Liver (tissue), 8 donors: ENCODE measurements at regions not wholly inside any gene's neighbourhood (a gene's known extent, or its start where the extent isn't known, plus 50 kb on each side); places are given as distances from the start of the nearest gene placed in this dataset.

Experiments
- DNase-seq: peaks from one replicate; pipeline ENCODE4 v3.0.0-alpha.2; 2017; ENCODE audit warnings: low spot score
- H3K27ac ChIP-seq, 2 donors: one replicate each; pipeline ENCODE4 v1.7.0; 2013; ENCODE audit warnings: inconsistent platforms in 2 of 2, low read length in 2 of 2, control low read depth in 1 of 2, low read depth in 1 of 2, mild to moderate bottlenecking in 1 of 2
- H3K27me3 ChIP-seq, 4 donors: one replicate each; pipeline versions ENCODE4 v1.6.1 to v1.7.0; 2013; ENCODE audit warnings: low read length in 3 of 4, inconsistent platforms in 1 of 4, mild to moderate bottlenecking in 1 of 4, moderate library complexity in 1 of 4; ENCODE audit not compliant: control insufficient read depth in 4 of 4, insufficient read depth in 4 of 4
- H3K36me3 ChIP-seq, 4 donors: one replicate each; pipeline versions ENCODE4 v1.6.1 to v1.7.0; 2013; ENCODE audit warnings: low read length in 3 of 4, mild to moderate bottlenecking in 3 of 4, low read depth in 1 of 4, moderate library complexity in 1 of 4; ENCODE audit not compliant: control insufficient read depth in 4 of 4, insufficient read depth in 3 of 4
- H3K4me1 ChIP-seq, 4 donors: one replicate each; pipeline versions ENCODE4 v1.6.1 to v1.7.0; 2013; ENCODE audit warnings: low read length in 3 of 4, mild to moderate bottlenecking in 3 of 4, moderate library complexity in 1 of 4; ENCODE audit not compliant: control insufficient read depth in 4 of 4, insufficient read depth in 4 of 4
- H3K4me3 ChIP-seq, 3 donors: one replicate each; pipeline versions ENCODE4 v1.6.1 to v1.7.0; 2013; ENCODE audit warnings: low read length in 3 of 3, control low read depth in 1 of 3, low read depth in 1 of 3, mild to moderate bottlenecking in 1 of 3
- H3K9ac ChIP-seq, 2 donors: one replicate each; pipeline ENCODE4 v1.7.0; 2013; ENCODE audit warnings: low read length in 2 of 2, mild to moderate bottlenecking in 2 of 2, moderate library complexity in 2 of 2, control low read depth in 1 of 2, low read depth in 1 of 2
- H3K9me3 ChIP-seq, 4 donors: one replicate each; pipeline versions ENCODE4 v1.6.1 to v1.7.0; 2013; ENCODE audit warnings: low read length in 3 of 4; ENCODE audit not compliant: control insufficient read depth in 4 of 4
- EGR1 ChIP-seq, 2 donors: IDR thresholded peaks; 2 replicates each; pipeline ENCODE4 v1.6.1; 2016 to 2018; ENCODE audit warnings: antibody characterized with exemption in 2 of 2, low read depth in 2 of 2
- FOXA1 ChIP-seq: IDR thresholded peaks from 2 replicates; pipeline ENCODE4 v1.6.1; 2016; ENCODE audit warnings: antibody characterized with exemption
- FOXA2 ChIP-seq: IDR thresholded peaks from 2 replicates; pipeline ENCODE4 v1.6.1; 2016; ENCODE audit warnings: antibody characterized with exemption
- GABPA ChIP-seq, 2 donors: IDR thresholded peaks in 1 of 2; conservative IDR thresholded peaks in 1 of 2; 2 replicates each; pipeline ENCODE4 v1.6.1; 2016; ENCODE audit warnings: antibody characterized with exemption in 2 of 2, mild to moderate bottlenecking in 1 of 2, moderate library complexity in 1 of 2
- HNF4A ChIP-seq, 2 donors: conservative IDR thresholded peaks; 2 replicates each; pipeline ENCODE4 v1.6.1; 2016; ENCODE audit warnings: antibody characterized with exemption in 2 of 2, mild to moderate bottlenecking in 2 of 2
- HNF4G ChIP-seq: IDR thresholded peaks from 2 replicates; pipeline ENCODE4 v1.6.1; 2016; ENCODE audit warnings: antibody characterized with exemption
- JUND ChIP-seq, 2 donors: IDR thresholded peaks; 2 replicates each; pipeline ENCODE4 v1.6.1; 2016; ENCODE audit warnings: antibody characterized with exemption in 2 of 2
- NR2F2 ChIP-seq: IDR thresholded peaks from 2 replicates; pipeline ENCODE4 v1.6.1; 2016; ENCODE audit warnings: antibody characterized with exemption
- RAD21 ChIP-seq, 2 donors: IDR thresholded peaks; 2 replicates each; pipeline ENCODE4 v1.6.1; 2016; ENCODE audit warnings: antibody characterized with exemption in 2 of 2, mild to moderate bottlenecking in 2 of 2
- RXRA ChIP-seq, 2 donors: IDR thresholded peaks; 2 replicates each; pipeline ENCODE4 v1.6.1; 2017 to 2018; ENCODE audit warnings: antibody characterized with exemption in 2 of 2, mild to moderate bottlenecking in 1 of 2
- SP1 ChIP-seq: IDR thresholded peaks from 2 replicates; pipeline ENCODE4 v1.6.1; 2018; ENCODE audit warnings: antibody characterized with exemption, mild to moderate bottlenecking
- TAF1 ChIP-seq: conservative IDR thresholded peaks from 2 replicates; pipeline ENCODE4 v1.6.1; 2016; ENCODE audit warnings: antibody characterized with exemption, mild to moderate bottlenecking
- YY1 ChIP-seq: IDR thresholded peaks from 2 replicates; pipeline ENCODE4 v1.6.1; 2016; ENCODE audit warnings: antibody characterized with exemption, mild to moderate bottlenecking
- WGBS: extraction: QIAGEN DNeasy Blood & Tissue Kit; methylation state at CpG from one replicate; pipeline ENCODE4 v1.1.7; 2013; 5-methylcytosine and 5-hydroxymethylcytosine counted together
- TF ChIP-seq, protein P1 (sequence below): IDR thresholded peaks from 2 replicates; pipeline ENCODE4 v1.6.1; 2016; ENCODE audit warnings: antibody characterized with exemption
- TF ChIP-seq, protein P2 (sequence below): IDR thresholded peaks from 2 replicates; pipeline ENCODE4 v1.6.1; 2016; ENCODE audit warnings: antibody characterized with exemption
- TF ChIP-seq, protein P3 (sequence below): IDR thresholded peaks from 2 replicates; pipeline ENCODE4 v1.6.1; 2016; ENCODE audit warnings: antibody characterized with exemption, mild to moderate bottlenecking
- TF ChIP-seq, protein P4 (sequence below): fragments of 150-350 bp; IDR thresholded peaks from 2 replicates; pipeline ENCODE4 v1.5.1; 2017; ENCODE audit warnings: improper control_type of control experiment, low read depth, low read length; ENCODE audit not compliant: missing input control
- TF ChIP-seq, protein P5 (sequence below): IDR thresholded peaks from 2 replicates; pipeline ENCODE4 v1.6.1; 2016; ENCODE audit warnings: antibody characterized with exemption
- donor health status: healthy.
- donor health status: healthy.
- donor health status: healthy.
- donor health status: healthy.
- donor health status: healthy.

DNA sequence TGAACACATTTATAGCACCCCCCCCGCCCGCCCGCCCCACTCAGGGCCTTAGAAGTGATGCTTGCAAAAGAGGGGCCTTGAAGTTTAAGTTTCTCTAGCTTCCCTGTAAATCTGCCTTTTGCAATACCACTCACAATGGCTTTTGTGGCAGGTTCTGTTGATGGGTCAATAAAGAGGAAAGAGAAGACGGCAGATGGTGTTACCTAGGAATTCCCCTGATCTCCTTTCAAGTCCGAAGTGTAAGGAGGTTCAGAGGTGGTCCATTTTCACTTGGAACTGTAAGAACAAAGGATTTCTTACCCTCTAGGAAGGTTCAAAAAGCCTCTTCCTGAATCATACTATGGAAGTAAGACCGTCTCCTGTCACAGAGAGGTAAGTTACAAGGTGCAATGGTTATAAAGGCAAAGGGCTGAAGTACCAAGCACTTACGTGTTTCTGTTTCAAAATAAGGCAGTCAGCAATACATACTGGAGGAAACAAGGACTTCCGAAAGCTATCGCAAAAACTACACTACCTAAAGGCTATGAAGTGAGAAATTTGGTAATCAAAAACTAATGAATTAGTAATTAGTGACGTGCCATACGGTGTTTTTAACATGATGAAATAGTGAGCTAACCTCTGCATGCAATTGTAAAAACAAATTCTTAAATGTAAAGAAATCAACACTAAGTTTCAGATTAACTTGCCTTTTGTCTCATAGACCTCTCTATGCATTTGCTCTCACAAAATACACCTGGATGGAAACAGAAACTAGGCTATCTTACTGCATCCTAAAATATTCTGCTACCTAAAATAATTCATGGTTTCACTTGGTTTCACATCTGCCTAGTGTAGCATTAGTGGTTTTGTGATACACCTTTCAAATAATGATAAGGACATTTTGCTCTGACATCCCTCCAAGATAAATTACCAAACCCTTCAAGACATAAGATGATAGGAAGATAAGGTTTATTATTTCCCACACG lies 589.4 kb upstream of the FAM174A start:
- H3K27me3 ChIP-seq: no peaks in the 10 kb centered on the region
- H3K4me1 ChIP-seq: no peaks in the 10 kb centered on the region
- no peak overlapping the region for H3K9ac ChIP-seq
- no peak overlapping the region for H3K27ac ChIP-seq
- no peak overlapping the region for H3K4me3 ChIP-seq
- WGBS: 70% methylated on average over 12 of the region's 12 CpGs
- no peak for DNase-seq
- H3K36me3 ChIP-seq: no peaks in the 10 kb centered on the region
- no peaks in the 10 kb centered on the region for H3K9me3 ChIP-seq
- TF ChIP-seq, protein P1, sequence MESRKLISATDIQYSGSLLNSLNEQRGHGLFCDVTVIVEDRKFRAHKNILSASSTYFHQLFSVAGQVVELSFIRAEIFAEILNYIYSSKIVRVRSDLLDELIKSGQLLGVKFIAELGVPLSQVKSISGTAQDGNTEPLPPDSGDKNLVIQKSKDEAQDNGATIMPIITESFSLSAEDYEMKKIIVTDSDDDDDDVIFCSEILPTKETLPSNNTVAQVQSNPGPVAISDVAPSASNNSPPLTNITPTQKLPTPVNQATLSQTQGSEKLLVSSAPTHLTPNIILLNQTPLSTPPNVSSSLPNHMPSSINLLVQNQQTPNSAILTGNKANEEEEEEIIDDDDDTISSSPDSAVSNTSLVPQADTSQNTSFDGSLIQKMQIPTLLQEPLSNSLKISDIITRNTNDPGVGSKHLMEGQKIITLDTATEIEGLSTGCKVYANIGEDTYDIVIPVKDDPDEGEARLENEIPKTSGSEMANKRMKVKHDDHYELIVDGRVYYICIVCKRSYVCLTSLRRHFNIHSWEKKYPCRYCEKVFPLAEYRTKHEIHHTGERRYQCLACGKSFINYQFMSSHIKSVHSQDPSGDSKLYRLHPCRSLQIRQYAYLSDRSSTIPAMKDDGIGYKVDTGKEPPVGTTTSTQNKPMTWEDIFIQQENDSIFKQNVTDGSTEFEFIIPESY: no peak
- TF ChIP-seq FOXA2 (no peak), TAF1 (no peak), SP1 (no peak), JUND (IDR thresholded peaks at IDR 0.05) (no peak), EGR1 (IDR thresholded peaks at IDR 0.05; ENCODE audit: low read depth in 2 of 2) (no peak), RAD21 (IDR thresholded peaks at IDR 0.05) (no peak), GABPA (IDR thresholded peaks at IDR 0.05 in 1 of 2, conservative IDR thresholded peaks at IDR 0.05 in 1 of 2) (no peak), HNF4G (no peak), FOXA1 (no peak), RXRA (IDR thresholded peaks at IDR 0.05) (no peak), YY1 (no peak), NR2F2 (no peak), HNF4A (conservative IDR thresholded peaks at IDR 0.05) (no peak)
- TF ChIP-seq, protein P2, sequence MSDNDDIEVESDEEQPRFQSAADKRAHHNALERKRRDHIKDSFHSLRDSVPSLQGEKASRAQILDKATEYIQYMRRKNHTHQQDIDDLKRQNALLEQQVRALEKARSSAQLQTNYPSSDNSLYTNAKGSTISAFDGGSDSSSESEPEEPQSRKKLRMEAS: no peak
- TF ChIP-seq, protein P3, sequence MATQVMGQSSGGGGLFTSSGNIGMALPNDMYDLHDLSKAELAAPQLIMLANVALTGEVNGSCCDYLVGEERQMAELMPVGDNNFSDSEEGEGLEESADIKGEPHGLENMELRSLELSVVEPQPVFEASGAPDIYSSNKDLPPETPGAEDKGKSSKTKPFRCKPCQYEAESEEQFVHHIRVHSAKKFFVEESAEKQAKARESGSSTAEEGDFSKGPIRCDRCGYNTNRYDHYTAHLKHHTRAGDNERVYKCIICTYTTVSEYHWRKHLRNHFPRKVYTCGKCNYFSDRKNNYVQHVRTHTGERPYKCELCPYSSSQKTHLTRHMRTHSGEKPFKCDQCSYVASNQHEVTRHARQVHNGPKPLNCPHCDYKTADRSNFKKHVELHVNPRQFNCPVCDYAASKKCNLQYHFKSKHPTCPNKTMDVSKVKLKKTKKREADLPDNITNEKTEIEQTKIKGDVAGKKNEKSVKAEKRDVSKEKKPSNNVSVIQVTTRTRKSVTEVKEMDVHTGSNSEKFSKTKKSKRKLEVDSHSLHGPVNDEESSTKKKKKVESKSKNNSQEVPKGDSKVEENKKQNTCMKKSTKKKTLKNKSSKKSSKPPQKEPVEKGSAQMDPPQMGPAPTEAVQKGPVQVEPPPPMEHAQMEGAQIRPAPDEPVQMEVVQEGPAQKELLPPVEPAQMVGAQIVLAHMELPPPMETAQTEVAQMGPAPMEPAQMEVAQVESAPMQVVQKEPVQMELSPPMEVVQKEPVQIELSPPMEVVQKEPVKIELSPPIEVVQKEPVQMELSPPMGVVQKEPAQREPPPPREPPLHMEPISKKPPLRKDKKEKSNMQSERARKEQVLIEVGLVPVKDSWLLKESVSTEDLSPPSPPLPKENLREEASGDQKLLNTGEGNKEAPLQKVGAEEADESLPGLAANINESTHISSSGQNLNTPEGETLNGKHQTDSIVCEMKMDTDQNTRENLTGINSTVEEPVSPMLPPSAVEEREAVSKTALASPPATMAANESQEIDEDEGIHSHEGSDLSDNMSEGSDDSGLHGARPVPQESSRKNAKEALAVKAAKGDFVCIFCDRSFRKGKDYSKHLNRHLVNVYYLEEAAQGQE: no peak
- TF ChIP-seq, protein P4, sequence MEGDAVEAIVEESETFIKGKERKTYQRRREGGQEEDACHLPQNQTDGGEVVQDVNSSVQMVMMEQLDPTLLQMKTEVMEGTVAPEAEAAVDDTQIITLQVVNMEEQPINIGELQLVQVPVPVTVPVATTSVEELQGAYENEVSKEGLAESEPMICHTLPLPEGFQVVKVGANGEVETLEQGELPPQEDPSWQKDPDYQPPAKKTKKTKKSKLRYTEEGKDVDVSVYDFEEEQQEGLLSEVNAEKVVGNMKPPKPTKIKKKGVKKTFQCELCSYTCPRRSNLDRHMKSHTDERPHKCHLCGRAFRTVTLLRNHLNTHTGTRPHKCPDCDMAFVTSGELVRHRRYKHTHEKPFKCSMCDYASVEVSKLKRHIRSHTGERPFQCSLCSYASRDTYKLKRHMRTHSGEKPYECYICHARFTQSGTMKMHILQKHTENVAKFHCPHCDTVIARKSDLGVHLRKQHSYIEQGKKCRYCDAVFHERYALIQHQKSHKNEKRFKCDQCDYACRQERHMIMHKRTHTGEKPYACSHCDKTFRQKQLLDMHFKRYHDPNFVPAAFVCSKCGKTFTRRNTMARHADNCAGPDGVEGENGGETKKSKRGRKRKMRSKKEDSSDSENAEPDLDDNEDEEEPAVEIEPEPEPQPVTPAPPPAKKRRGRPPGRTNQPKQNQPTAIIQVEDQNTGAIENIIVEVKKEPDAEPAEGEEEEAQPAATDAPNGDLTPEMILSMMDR: no peak
- TF ChIP-seq, protein P5, sequence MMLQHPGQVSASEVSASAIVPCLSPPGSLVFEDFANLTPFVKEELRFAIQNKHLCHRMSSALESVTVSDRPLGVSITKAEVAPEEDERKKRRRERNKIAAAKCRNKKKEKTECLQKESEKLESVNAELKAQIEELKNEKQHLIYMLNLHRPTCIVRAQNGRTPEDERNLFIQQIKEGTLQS: no peak
